Glutamatergic neuron (in vitro differentiated cells): ENCODE measurements at regions not wholly inside any gene's neighbourhood (a gene's known extent, or its start where the extent isn't known, plus 50 kb on each side); places are given as distances from the start of the nearest gene placed in this dataset.

ENCODE experiments used
- DNase-seq: peaks from one replicate; pipeline ENCODE4 v3.0.0; 2022
- H3K27ac Mint-ChIP-seq: one replicate; pipeline ENCODE4 v1.8.0; 2020; ENCODE audit warnings: mild to moderate bottlenecking, mixed read lengths, inconsistent platforms; ENCODE audit not compliant: unreplicated experiment
- H3K27me3 Mint-ChIP-seq: one replicate; pipeline ENCODE4 v1.8.0; 2020; ENCODE audit warnings: mild to moderate bottlenecking, moderate library complexity, mixed read lengths, inconsistent platforms; ENCODE audit not compliant: unreplicated experiment
- H3K36me3 Mint-ChIP-seq: one replicate; pipeline ENCODE4 v1.8.0; 2020; ENCODE audit warnings: mild to moderate bottlenecking, mixed read lengths, inconsistent platforms; ENCODE audit not compliant: unreplicated experiment
- H3K4me1 Mint-ChIP-seq: one replicate; pipeline ENCODE4 v1.8.0; 2020; ENCODE audit warnings: mild to moderate bottlenecking, low read depth, mixed read lengths, inconsistent platforms; ENCODE audit not compliant: unreplicated experiment
- H3K4me3 Mint-ChIP-seq: one replicate; pipeline ENCODE4 v1.8.0; 2020; ENCODE audit warnings: mild to moderate bottlenecking, mixed read lengths, inconsistent platforms; ENCODE audit not compliant: unreplicated experiment
- H3K9me3 Mint-ChIP-seq: one replicate; pipeline ENCODE4 v1.8.0; 2020; ENCODE audit warnings: mild to moderate bottlenecking, moderate library complexity, mixed read lengths, inconsistent platforms; ENCODE audit not compliant: unreplicated experiment
- TF ChIP-seq, protein P1 (sequence below): fragments of 200-600 bp; sonication (generic); IDR thresholded peaks from one replicate; pipeline ENCODE4 v1.5.0; 2021; ENCODE audit not compliant: partially characterized antibody, unreplicated experiment

DNA sequence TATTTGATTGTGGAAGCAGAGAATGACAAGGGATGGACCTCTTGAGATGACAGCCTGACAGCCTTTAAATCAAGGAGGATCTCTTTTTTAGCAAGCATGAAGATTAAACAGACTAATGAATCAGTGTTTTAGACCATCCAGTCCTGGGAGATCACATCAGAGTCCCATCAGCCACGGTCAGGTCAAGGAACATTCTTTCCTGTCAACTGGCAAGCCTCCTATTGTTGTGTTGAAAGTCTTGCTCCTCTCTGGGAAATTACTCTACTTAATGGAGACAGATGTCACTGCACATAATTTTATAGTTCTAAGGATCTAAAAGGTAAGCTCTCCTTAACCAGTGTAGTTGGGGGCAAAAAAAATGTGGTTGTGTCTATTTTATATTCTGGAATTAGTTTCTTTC is 469.0 kb downstream of the TMEM182 start:
- no peak overlapping the region for H3K27ac Mint-ChIP-seq
- no peak overlapping the region for H3K4me3 Mint-ChIP-seq
- H3K27me3 Mint-ChIP-seq: no peaks in the 10 kb centered on the region
- TF ChIP-seq, protein P1, sequence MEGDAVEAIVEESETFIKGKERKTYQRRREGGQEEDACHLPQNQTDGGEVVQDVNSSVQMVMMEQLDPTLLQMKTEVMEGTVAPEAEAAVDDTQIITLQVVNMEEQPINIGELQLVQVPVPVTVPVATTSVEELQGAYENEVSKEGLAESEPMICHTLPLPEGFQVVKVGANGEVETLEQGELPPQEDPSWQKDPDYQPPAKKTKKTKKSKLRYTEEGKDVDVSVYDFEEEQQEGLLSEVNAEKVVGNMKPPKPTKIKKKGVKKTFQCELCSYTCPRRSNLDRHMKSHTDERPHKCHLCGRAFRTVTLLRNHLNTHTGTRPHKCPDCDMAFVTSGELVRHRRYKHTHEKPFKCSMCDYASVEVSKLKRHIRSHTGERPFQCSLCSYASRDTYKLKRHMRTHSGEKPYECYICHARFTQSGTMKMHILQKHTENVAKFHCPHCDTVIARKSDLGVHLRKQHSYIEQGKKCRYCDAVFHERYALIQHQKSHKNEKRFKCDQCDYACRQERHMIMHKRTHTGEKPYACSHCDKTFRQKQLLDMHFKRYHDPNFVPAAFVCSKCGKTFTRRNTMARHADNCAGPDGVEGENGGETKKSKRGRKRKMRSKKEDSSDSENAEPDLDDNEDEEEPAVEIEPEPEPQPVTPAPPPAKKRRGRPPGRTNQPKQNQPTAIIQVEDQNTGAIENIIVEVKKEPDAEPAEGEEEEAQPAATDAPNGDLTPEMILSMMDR: no peak
- no peaks in the 10 kb centered on the region for H3K4me1 Mint-ChIP-seq
- H3K9me3 Mint-ChIP-seq: no peaks in the 10 kb centered on the region
- no peak for DNase-seq
- H3K36me3 Mint-ChIP-seq: no peaks in the 10 kb centered on the region

DNA sequence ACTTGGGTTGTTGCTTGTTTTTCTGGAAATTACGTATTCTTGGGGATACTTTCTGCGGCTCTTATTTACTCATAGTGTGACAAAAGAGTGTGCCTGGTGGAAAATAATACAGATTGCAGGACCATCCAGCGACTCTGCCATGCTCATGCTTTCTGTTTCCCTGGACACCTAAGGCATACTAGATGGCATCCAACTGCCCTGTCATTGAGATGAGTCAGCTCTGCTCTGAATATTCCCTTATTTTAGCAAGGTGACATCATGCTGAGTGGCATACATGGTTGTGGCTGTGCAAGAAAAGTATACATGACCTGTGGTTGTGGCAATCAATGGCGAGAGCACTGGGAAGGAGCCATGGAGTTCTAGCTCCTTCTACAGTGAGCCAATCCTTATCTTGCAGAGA is 471.0 kb downstream of the TMEM182 start:
- Mint-ChIP-seq H3K4me3 (no peak overlapping the region), H3K27ac (no peak overlapping the region), H3K4me1 (no peaks in the 10 kb centered on the region), H3K27me3 (peaks cover 2% of the 10 kb centered on the region), H3K36me3 (no peaks in the 10 kb centered on the region), H3K9me3 (no peaks in the 10 kb centered on the region)
- DNase-seq: no peak
- TF ChIP-seq, protein P1: no peak

DNA sequence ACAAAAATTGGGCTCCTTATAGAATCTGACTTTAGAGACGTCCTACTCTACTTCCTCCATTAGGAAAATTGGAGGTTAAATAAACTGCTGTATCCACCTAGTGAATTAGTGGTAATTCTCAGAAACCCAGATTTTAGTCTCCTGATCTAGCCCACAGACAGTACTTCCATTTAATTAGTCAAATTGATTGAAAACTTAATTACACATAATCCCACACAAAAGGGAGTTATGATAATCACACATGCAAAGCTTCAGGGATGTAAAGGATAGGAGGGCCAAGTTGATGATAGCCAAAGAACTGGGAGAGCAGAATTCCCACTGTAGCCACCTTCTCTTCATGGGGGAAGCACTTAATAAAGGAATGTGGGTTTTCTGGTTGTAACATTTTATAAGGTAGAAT is 471.9 kb downstream of the TMEM182 start:
- no peaks in the 10 kb centered on the region for H3K4me1 Mint-ChIP-seq
- no peak overlapping the region for H3K27ac Mint-ChIP-seq
- no peak overlapping the region for H3K4me3 Mint-ChIP-seq
- DNase-seq: no peak
- H3K27me3 Mint-ChIP-seq: peaks cover 2% of the 10 kb centered on the region
- TF ChIP-seq, protein P1: no peak
- no peaks in the 10 kb centered on the region for H3K36me3 Mint-ChIP-seq
- H3K9me3 Mint-ChIP-seq: no peaks in the 10 kb centered on the region

DNA sequence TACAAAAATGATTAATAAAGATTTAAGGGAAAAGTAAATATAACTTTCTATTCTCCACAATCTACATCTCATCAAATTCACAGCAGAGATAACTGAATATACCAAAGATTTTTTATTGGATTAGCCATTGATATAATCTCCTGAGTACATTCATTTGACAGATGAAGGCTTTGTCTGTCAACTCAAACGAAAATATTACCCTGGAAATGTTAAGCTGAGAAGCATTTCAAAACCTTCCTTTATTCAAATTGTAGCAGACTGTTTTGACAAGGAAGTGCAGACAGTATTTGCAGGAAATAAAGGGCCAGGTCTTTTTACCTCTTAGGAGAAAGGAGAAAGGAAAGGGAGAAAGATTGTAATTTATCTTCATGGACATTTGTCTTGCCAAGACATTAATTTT is 473.5 kb downstream of the TMEM182 start:
- Mint-ChIP-seq H3K9me3 (no peaks in the 10 kb centered on the region), H3K27ac (no peak overlapping the region), H3K4me1 (no peaks in the 10 kb centered on the region), H3K4me3 (no peak overlapping the region), H3K27me3 (peaks cover 3% of the 10 kb centered on the region), H3K36me3 (no peaks in the 10 kb centered on the region)
- TF ChIP-seq, protein P1: no peak
- DNase-seq: no peak

DNA sequence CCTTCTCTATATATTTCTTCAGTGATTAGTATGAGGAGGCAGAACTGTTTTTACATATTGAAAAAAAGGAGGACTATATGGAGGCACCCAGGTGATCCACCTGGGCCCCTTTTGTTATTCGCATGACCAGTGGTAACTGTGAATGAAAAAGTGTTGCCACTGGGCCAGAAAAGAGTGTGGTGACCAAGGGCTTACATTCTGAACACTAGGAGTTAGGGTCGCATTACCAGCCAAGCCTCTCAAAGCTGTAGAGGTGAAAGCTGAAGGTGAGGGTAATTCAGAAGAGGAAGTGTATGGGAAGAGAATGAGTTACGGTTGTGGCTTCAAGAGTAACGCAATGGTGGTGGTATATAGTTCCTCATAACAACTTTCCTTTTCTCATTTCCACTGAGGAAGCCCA is 487.6 kb downstream of the TMEM182 start:
- no peak for DNase-seq
- no peak overlapping the region for H3K4me3 Mint-ChIP-seq
- no peak overlapping the region for H3K27ac Mint-ChIP-seq

More for the DNA sequence above, 487.6 kb downstream of the TMEM182 start:
- Mint-ChIP-seq H3K4me1 (no peaks in the 10 kb centered on the region), H3K27me3 (no peaks in the 10 kb centered on the region), H3K36me3 (no peaks in the 10 kb centered on the region), H3K9me3 (no peaks in the 10 kb centered on the region)
- TF ChIP-seq, protein P1: no peak
